ENCODE measurements at regions not wholly inside any gene's neighbourhood (a gene's known extent, or its start where the extent isn't known, plus 50 kb on each side); places are given as distances from the start of the nearest gene placed in this dataset.
"Not testable (repeated sequence)": the region's sequence is repeated elsewhere in the genome, so short reads cannot be mapped to it uniquely, and the experiment has no call there.

- Mint-ChIP-seq H3K27me3 (no peaks in the 10 kb centered on the region), H3K4me3 (no peak overlapping the region), H3K4me1 (no peaks in the 10 kb centered on the region), H3K36me3 (ENCODE audit: low read depth) (no peaks in the 10 kb centered on the region), H3K27ac (no peak overlapping the region)
- no peaks in the 10 kb centered on the region for H3K9me3 ChIP-seq (ENCODE audit: control insufficient read depth, low read length, poor library complexity, severe bottlenecking)
- DNase-seq = no peak
- ATAC-seq = no peak
Observed at GRCh38 chr5:28710360-28710759, 1672.0 kb upstream of the CDH9 start.

- DNase-seq = no peak
- H3K9me3 ChIP-seq (ENCODE audit: control insufficient read depth, low read length, poor library complexity, severe bottlenecking) = no peaks in the 10 kb centered on the region
- Mint-ChIP-seq H3K36me3 (ENCODE audit: low read depth) (no peaks in the 10 kb centered on the region), H3K4me1 (no peaks in the 10 kb centered on the region), H3K27me3 (no peaks in the 10 kb centered on the region), H3K27ac (no peak overlapping the region), H3K4me3 (no peak overlapping the region)
- no peak for ATAC-seq
Observed at GRCh38 chr5:28708472-28708871, 1670.1 kb upstream of the CDH9 start.

GRCh38 chr5:28707706-28708105 is 1669.3 kb upstream of the CDH9 start:
- Mint-ChIP-seq H3K27ac (no peak overlapping the region), H3K4me3 (no peak overlapping the region), H3K4me1 (no peaks in the 10 kb centered on the region), H3K36me3 (ENCODE audit: low read depth) (no peaks in the 10 kb centered on the region), H3K27me3 (no peaks in the 10 kb centered on the region)
- no peak for ATAC-seq
- H3K9me3 ChIP-seq (ENCODE audit: control insufficient read depth, low read length, poor library complexity, severe bottlenecking) = no peaks in the 10 kb centered on the region
- no peak for DNase-seq

- Mint-ChIP-seq H3K36me3 (ENCODE audit: low read depth) (no peaks in the 10 kb centered on the region), H3K4me3 (no peak overlapping the region), H3K27ac (no peak overlapping the region), H3K4me1 (no peaks in the 10 kb centered on the region), H3K27me3 (no peaks in the 10 kb centered on the region)
- DNase-seq (no peak), ATAC-seq (no peak)
- H3K9me3 ChIP-seq (ENCODE audit: control insufficient read depth, low read length, poor library complexity, severe bottlenecking) = no peaks in the 10 kb centered on the region
Observed at GRCh38 chr5:28703651-28704260, 1665.4 kb upstream of the CDH9 start.

- no peaks in the 10 kb centered on the region for H3K9me3 ChIP-seq (ENCODE audit: control insufficient read depth, low read length, poor library complexity, severe bottlenecking)
- Mint-ChIP-seq H3K27ac (no peak overlapping the region), H3K4me3 (no peak overlapping the region), H3K4me1 (no peaks in the 10 kb centered on the region), H3K27me3 (no peaks in the 10 kb centered on the region), H3K36me3 (ENCODE audit: low read depth) (no peaks in the 10 kb centered on the region)
- ATAC-seq (no peak), DNase-seq (no peak)
Observed at GRCh38 chr5:28691526-28691925, 1653.1 kb upstream of the CDH9 start.

- Mint-ChIP-seq H3K27ac (no peak overlapping the region), H3K27me3 (no peaks in the 10 kb centered on the region), H3K4me3 (no peak overlapping the region), H3K4me1 (no peaks in the 10 kb centered on the region), H3K36me3 (ENCODE audit: low read depth) (no peaks in the 10 kb centered on the region)
- DNase-seq = no peak
- ATAC-seq = no peak
- H3K9me3 ChIP-seq (ENCODE audit: control insufficient read depth, low read length, poor library complexity, severe bottlenecking) = no peaks in the 10 kb centered on the region
Observed at GRCh38 chr5:28685794-28686193, 1647.4 kb upstream of the CDH9 start.

- Mint-ChIP-seq H3K27me3 (no peaks in the 10 kb centered on the region), H3K27ac (no peak overlapping the region), H3K4me1 (no peaks in the 10 kb centered on the region), H3K36me3 (ENCODE audit: low read depth) (no peaks in the 10 kb centered on the region), H3K4me3 (no peak overlapping the region)
- DNase-seq (no peak), ATAC-seq (no peak)
- H3K9me3 ChIP-seq (ENCODE audit: control insufficient read depth, low read length, poor library complexity, severe bottlenecking) = no peaks in the 10 kb centered on the region
Observed at GRCh38 chr5:28678899-28679298, 1640.5 kb upstream of the CDH9 start.

GRCh38 chr5:28666110-28666509 is 1627.7 kb upstream of the CDH9 start:
- Mint-ChIP-seq H3K27ac (no peak overlapping the region), H3K4me3 (no peak overlapping the region), H3K4me1 (no peaks in the 10 kb centered on the region), H3K36me3 (ENCODE audit: low read depth) (no peaks in the 10 kb centered on the region), H3K27me3 (no peaks in the 10 kb centered on the region)
- no peaks in the 10 kb centered on the region for H3K9me3 ChIP-seq (ENCODE audit: control insufficient read depth, low read length, poor library complexity, severe bottlenecking)
- ATAC-seq (no peak), DNase-seq (no peak)

GRCh38 chr5:28648108-28648507 is 1609.7 kb upstream of the CDH9 start:
- DNase-seq (no peak), ATAC-seq (no peak)
- no peak overlapping the region for H3K4me3 Mint-ChIP-seq
- H3K27ac Mint-ChIP-seq = no peak overlapping the region
- no peaks in the 10 kb centered on the region for H3K9me3 ChIP-seq (ENCODE audit: control insufficient read depth, low read length, poor library complexity, severe bottlenecking)
- H3K4me1 Mint-ChIP-seq = no peaks in the 10 kb centered on the region
- H3K27me3 Mint-ChIP-seq = no peaks in the 10 kb centered on the region
- H3K36me3 Mint-ChIP-seq (ENCODE audit: low read depth) = no peaks in the 10 kb centered on the region

- no peak overlapping the region for H3K27ac Mint-ChIP-seq
- no peaks in the 10 kb centered on the region for H3K9me3 ChIP-seq (ENCODE audit: control insufficient read depth, low read length, poor library complexity, severe bottlenecking)
Observed at GRCh38 chr5:28632607-28633006, 1594.2 kb upstream of the CDH9 start.

GRCh38 chr5:28603869-28604268 is 1565.5 kb upstream of the CDH9 start:
- Mint-ChIP-seq H3K27ac (no peak overlapping the region), H3K4me3 (no peak overlapping the region)
- DNase-seq = no peak

More at GRCh38 chr5:28632607-28633006, 1594.2 kb upstream of the CDH9 start:
- H3K36me3 Mint-ChIP-seq (ENCODE audit: low read depth) = no peaks in the 10 kb centered on the region
- no peaks in the 10 kb centered on the region for H3K4me1 Mint-ChIP-seq
- DNase-seq (no peak), ATAC-seq (no peak)
- no peaks in the 10 kb centered on the region for H3K27me3 Mint-ChIP-seq
- no peak overlapping the region for H3K4me3 Mint-ChIP-seq

GRCh38 chr5:28602429-28602828 is 1564.0 kb upstream of the CDH9 start:
- no peaks in the 10 kb centered on the region for H3K36me3 Mint-ChIP-seq (ENCODE audit: low read depth)
- H3K27me3 Mint-ChIP-seq = no peaks in the 10 kb centered on the region
- H3K27ac Mint-ChIP-seq = no peak overlapping the region
- H3K4me1 Mint-ChIP-seq = no peaks in the 10 kb centered on the region
- no peaks in the 10 kb centered on the region for H3K9me3 ChIP-seq (ENCODE audit: control insufficient read depth, low read length, poor library complexity, severe bottlenecking)
- H3K4me3 Mint-ChIP-seq = no peak overlapping the region
- no peak for DNase-seq
- no peak for ATAC-seq

More at GRCh38 chr5:28603869-28604268, 1565.5 kb upstream of the CDH9 start:
- no peaks in the 10 kb centered on the region for H3K4me1 Mint-ChIP-seq
- no peaks in the 10 kb centered on the region for H3K36me3 Mint-ChIP-seq (ENCODE audit: low read depth)
- no peaks in the 10 kb centered on the region for H3K9me3 ChIP-seq (ENCODE audit: control insufficient read depth, low read length, poor library complexity, severe bottlenecking)
- no peaks in the 10 kb centered on the region for H3K27me3 Mint-ChIP-seq
- no peak for ATAC-seq

- H3K4me1 Mint-ChIP-seq, H3K27ac Mint-ChIP-seq, H3K4me3 Mint-ChIP-seq: not testable (repeated sequence)
Observed at GRCh38 chr5:28596707-28597106, 1558.3 kb upstream of the CDH9 start.

GRCh38 chr5:28580616-28581015 is 1542.2 kb upstream of the CDH9 start:
- Mint-ChIP-seq H3K36me3 (ENCODE audit: low read depth) (no peaks in the 10 kb centered on the region), H3K4me3 (no peak overlapping the region), H3K4me1 (no peaks in the 10 kb centered on the region), H3K27ac (no peak overlapping the region), H3K27me3 (no peaks in the 10 kb centered on the region)
- no peaks in the 10 kb centered on the region for H3K9me3 ChIP-seq (ENCODE audit: control insufficient read depth, low read length, poor library complexity, severe bottlenecking)
- no peak for DNase-seq
- no peak for ATAC-seq

More at GRCh38 chr5:28596707-28597106, 1558.3 kb upstream of the CDH9 start:
- not testable (repeated sequence) for H3K27me3 Mint-ChIP-seq; DNase-seq; ATAC-seq; H3K9me3 ChIP-seq (ENCODE audit: control insufficient read depth, low read length, poor library complexity, severe bottlenecking); H3K36me3 Mint-ChIP-seq (ENCODE audit: low read depth)
